T-cell (primary cell): ENCODE measurements at regions not wholly inside any gene's neighbourhood (a gene's known extent, or its start where the extent isn't known, plus 50 kb on each side); places are given as distances from the start of the nearest gene placed in this dataset.

Source experiments
- ATAC-seq, 4 experiments: fragments of 200-7000 bp in 3 of 4; fragments of 150-1000 bp in 1 of 4; cut with Tn5 transposase; replicated peaks in 1 of 4; 1 replicate in 3 of 4; 2 replicates in 1 of 4; pipeline ENCODE4 v1.10.0; 2021; ENCODE audit warnings: moderate library complexity in 3 of 4, mild to moderate bottlenecking in 2 of 4, moderate number of reproducible peaks in 1 of 4
- CTCF ChIA-PET, 2 donors: fragments of 300-600 bp; sonication (Branson Sonifier 250); formaldehyde crosslinking; loops; one replicate each; lab custom pipeline; 2022; ENCODE audit warnings: antibody characterized with exemption in 2 of 2; lab: Charles Lee
- POLR2A ChIA-PET, 2 donors: fragments of 300-600 bp; sonication (Branson Sonifier 250); formaldehyde crosslinking; loops; one replicate each; lab custom pipeline; 2022; ENCODE audit warnings: antibody characterized with exemption in 2 of 2; lab: Charles Lee
- DNase-seq, 35 experiments: peaks; one replicate each; pipeline versions ENCODE4 v3.0.0 to v3.0.0-alpha.2; 2013 to 2023
- H3K27ac ChIP-seq: one replicate; pipeline ENCODE4 v1.5.1; 2013; ENCODE audit warnings: low read length
- H3K27me3 ChIP-seq, 2 experiments: replicated peaks in 1 of 2; 1 replicate in 1 of 2; 2 replicates in 1 of 2; pipeline versions ENCODE4 v1.6.1 to v1.7.0; 2013; ENCODE audit warnings: low read length in 1 of 2, mixed read lengths in 1 of 2; ENCODE audit not compliant: control insufficient read depth in 2 of 2, insufficient read depth in 2 of 2; ENCODE audit errors: extremely low read depth in 1 of 2
- H3K36me3 ChIP-seq, 2 donors: 1 replicate in 1 of 2; 2 replicates in 1 of 2; pipeline versions ENCODE4 v1.6.1 to v1.7.0; 2013; ENCODE audit warnings: low read length in 1 of 2; ENCODE audit not compliant: control insufficient read depth in 2 of 2, insufficient read depth in 1 of 2; ENCODE audit errors: extremely low read depth in 1 of 2
- H3K4me1 ChIP-seq, 2 experiments: 1 replicate in 1 of 2; 2 replicates in 1 of 2; pipeline versions ENCODE4 v1.6.1 to v1.7.0; 2013; ENCODE audit warnings: low read length in 2 of 2, mixed read lengths in 1 of 2; ENCODE audit not compliant: insufficient read depth in 2 of 2, control insufficient read depth in 1 of 2; ENCODE audit errors: extremely low read depth in 1 of 2
- H3K4me3 ChIP-seq, 2 donors: 1 replicate in 1 of 2; 2 replicates in 1 of 2; pipeline versions ENCODE4 v1.5.1 to v1.7.0; 2013; ENCODE audit warnings: mild to moderate bottlenecking in 2 of 2, low read length in 1 of 2, moderate library complexity in 1 of 2; ENCODE audit not compliant: control insufficient read depth in 1 of 2; ENCODE audit errors: extremely low read depth in 1 of 2
- H3K9me3 ChIP-seq: 2 replicates; pipeline ENCODE4 v1.7.0; 2013
- H3K27ac Mint-ChIP-seq, 2 donors: one replicate each; pipeline ENCODE4 v1.8.0; 2020 to 2021; ENCODE audit warnings: mild to moderate bottlenecking in 2 of 2, mixed read lengths in 2 of 2
- H3K27me3 Mint-ChIP-seq, 2 donors: one replicate each; pipeline ENCODE4 v1.8.0; 2021 to 2022; ENCODE audit warnings: mixed read lengths in 2 of 2
- H3K36me3 Mint-ChIP-seq: one replicate; pipeline ENCODE4 v1.8.0; 2021; ENCODE audit warnings: mixed read lengths
- H3K4me1 Mint-ChIP-seq, 3 donors: one replicate each; pipeline ENCODE4 v1.8.0; 2020 to 2022; ENCODE audit warnings: mixed read lengths in 3 of 3, mild to moderate bottlenecking in 1 of 3
- H3K4me3 Mint-ChIP-seq, 3 donors: one replicate each; pipeline ENCODE4 v1.8.0; 2020 to 2022; ENCODE audit warnings: mild to moderate bottlenecking in 3 of 3, mixed read lengths in 3 of 3, moderate library complexity in 3 of 3
- H3K9me3 Mint-ChIP-seq, 3 donors: one replicate each; pipeline ENCODE4 v1.8.0; 2020 to 2022; ENCODE audit warnings: mixed read lengths in 3 of 3
- WGBS: methylation state at CpG from one replicate; pipeline ENCODE4 v1.1.5; 2013; ENCODE audit warnings: missing lambda C conversion rate; ENCODE audit not compliant: insufficient coverage; 5-methylcytosine and 5-hydroxymethylcytosine counted together

- peaks cover 0 to 29% of the 10 kb centered on the region in 2 experiments for H3K27me3 ChIP-seq
- POLR2A ChIA-PET, result no interaction called here
- no peaks in the 10 kb centered on the region for H3K4me1 ChIP-seq
- no peak for ATAC-seq
- H3K27ac ChIP-seq, result no peak overlapping the region
- H3K36me3 Mint-ChIP-seq, result no peaks in the 10 kb centered on the region
- DNase-seq, result no peak
- no peaks in the 10 kb centered on the region for H3K9me3 ChIP-seq
- CTCF ChIA-PET, result no interaction called here
- H3K4me3 ChIP-seq, result no peak overlapping the region
- WGBS, result 88% methylated on average over 5 of the region's 14 CpGs
- H3K36me3 ChIP-seq, result no peaks in the 10 kb centered on the region
- H3K4me1 Mint-ChIP-seq, result peaks cover 0 to 1% (median 0%) of the 10 kb centered on the region in 3 donors
- H3K27me3 Mint-ChIP-seq, result peaks cover 20 to 34% of the 10 kb centered on the region in 2 donors
- H3K4me3 Mint-ChIP-seq, result no peak overlapping the region
- no peak overlapping the region for H3K27ac Mint-ChIP-seq
- H3K9me3 Mint-ChIP-seq, result no peaks in the 10 kb centered on the region
These were observed 54.5 kb upstream of the TMEM18 start for GRCh38 chr2:731711-732110.

GRCh38 chr2:729376-729861, 52.2 kb upstream of the TMEM18 start:
- Histone ChIP-seq H3K27ac (no peak overlapping the region), H3K4me1 (no peaks in the 10 kb centered on the region), H3K9me3 (no peaks in the 10 kb centered on the region), H3K4me3 (no peak overlapping the region), H3K27me3 (peaks cover 0 to 21% of the 10 kb centered on the region in 2 experiments), H3K36me3 (no peaks in the 10 kb centered on the region)
- POLR2A ChIA-PET, result no interaction called here
- Mint-ChIP-seq H3K4me1 (peaks cover 0 to 1% (median 0%) of the 10 kb centered on the region in 3 donors), H3K9me3 (no peaks in the 10 kb centered on the region), H3K36me3 (no peaks in the 10 kb centered on the region), H3K27me3 (peaks cover 33% of the 10 kb centered on the region in 2 donors), H3K27ac (no peak overlapping the region), H3K4me3 (no peak overlapping the region)
- WGBS, result 81% methylated on average over 4 of the region's 10 CpGs
- CTCF ChIA-PET, result no interaction called here
- no peak for ATAC-seq
- no peak for DNase-seq

- Mint-ChIP-seq H3K9me3 (no peaks in the 10 kb centered on the region), H3K4me3 (no peak overlapping the region), H3K36me3 (no peaks in the 10 kb centered on the region), H3K27me3 (peaks cover 30 to 33% of the 10 kb centered on the region in 2 donors), H3K4me1 (peaks cover 0 to 1% (median 0%) of the 10 kb centered on the region in 3 donors), H3K27ac (no peak overlapping the region)
- peaks cover 0 to 14% of the 10 kb centered on the region in 2 experiments for H3K27me3 ChIP-seq
- no peaks in the 10 kb centered on the region for H3K4me1 ChIP-seq
- H3K36me3 ChIP-seq, result no peaks in the 10 kb centered on the region
- H3K4me3 ChIP-seq, result no peak overlapping the region
- DNase-seq (no peak), ATAC-seq (no peak)
- H3K9me3 ChIP-seq, result no peaks in the 10 kb centered on the region
- H3K27ac ChIP-seq, result no peak overlapping the region
- CTCF ChIA-PET, result no interaction called here
- POLR2A ChIA-PET, result no interaction called here
- 94% methylated on average over 1 of the region's 1 CpG for WGBS
These were observed 51.0 kb upstream of the TMEM18 start for GRCh38 chr2:728165-728564.

GRCh38 chr2:727071-727470, 49.9 kb upstream of the TMEM18 start:
- Histone ChIP-seq H3K27me3 (peaks cover 0 to 12% of the 10 kb centered on the region in 2 experiments), H3K27ac (no peak overlapping the region), H3K4me3 (no peak overlapping the region), H3K9me3 (no peaks in the 10 kb centered on the region), H3K4me1 (no peaks in the 10 kb centered on the region), H3K36me3 (no peaks in the 10 kb centered on the region)
- H3K27me3 Mint-ChIP-seq, result peaks cover 32 to 33% of the 10 kb centered on the region in 2 donors
- H3K9me3 Mint-ChIP-seq, result no peaks in the 10 kb centered on the region
- DNase-seq, result no peak
- H3K36me3 Mint-ChIP-seq, result no peaks in the 10 kb centered on the region
- POLR2A ChIA-PET, result no interaction called here
- peaks cover 0 to 1% (median 0%) of the 10 kb centered on the region in 3 donors for H3K4me1 Mint-ChIP-seq
- H3K4me3 Mint-ChIP-seq, result no peak overlapping the region
- no peak overlapping the region for H3K27ac Mint-ChIP-seq
- CTCF ChIA-PET, result interaction anchor here in 1 of 2 donors (0.6 kb wide), 1 partner anchor 14 kb away, joined by 7 read pairs; no protein-coding TSS in a partner anchor
- WGBS, result 57% methylated on average over 1 of the region's 6 CpGs
- no peak for ATAC-seq
